Right renal pelvis (tissue), 4 donors: ENCODE measurements at regions not wholly inside any gene's neighbourhood (a gene's known extent, or its start where the extent isn't known, plus 50 kb on each side); places are given as distances from the start of the nearest gene placed in this dataset.

Source experiments
- DNase-seq, 4 donors: peaks; one replicate each; pipeline ENCODE4 v3.0.0-alpha.2; 2013; ENCODE audit warnings: low read depth in 4 of 4, low spot score in 3 of 4, missing footprints in 1 of 4

- no peak for DNase-seq
Measured at GRCh38 chr4:45985038-45985437, 138.8 kb downstream of the GABRG1 start.

- DNase-seq: no peak
Measured at GRCh38 chr4:45971108-45971507, 152.7 kb downstream of the GABRG1 start.

GRCh38 chr4:45957353-45957752 is 166.5 kb downstream of the GABRG1 start:
- no peak for DNase-seq

GRCh38 chr4:45954276-45954675 is 169.6 kb downstream of the GABRG1 start:
- DNase-seq: no peak

GRCh38 chr4:45951153-45951552 is 172.7 kb downstream of the GABRG1 start:
- DNase-seq: no peak

- peak in 1 of 4 donors; percentile 2 for DNase-seq
Measured at GRCh38 chr4:45946699-45947098, 177.2 kb downstream of the GABRG1 start.

- DNase-seq: no peak
Measured at GRCh38 chr4:45944000-45944399, 179.9 kb downstream of the GABRG1 start.

- no peak for DNase-seq
Measured at GRCh38 chr4:45939056-45939455, 184.8 kb downstream of the GABRG1 start.

- no peak for DNase-seq
Measured at GRCh38 chr4:45931154-45931553, 192.7 kb downstream of the GABRG1 start.

- no peak for DNase-seq
Measured at GRCh38 chr4:45927641-45928040, 196.2 kb downstream of the GABRG1 start.

- no peak for DNase-seq
Measured at GRCh38 chr4:45925809-45926208, 198.0 kb downstream of the GABRG1 start.

- no peak for DNase-seq
Measured at GRCh38 chr4:45920861-45921260, 203.0 kb downstream of the GABRG1 start.

GRCh38 chr4:45910511-45910910 is 213.3 kb downstream of the GABRG1 start:
- no peak for DNase-seq

- no peak for DNase-seq
Measured at GRCh38 chr4:45897946-45898585, 225.8 kb downstream of the GABRG1 start.

- no peak for DNase-seq
Measured at GRCh38 chr4:45883421-45883820, 240.4 kb downstream of the GABRG1 start.

GRCh38 chr4:45876235-45876890 is 247.5 kb downstream of the GABRG1 start:
- DNase-seq: no peak

- no peak for DNase-seq
Measured at GRCh38 chr4:45869184-45869583, 254.7 kb downstream of the GABRG1 start.

GRCh38 chr4:45865781-45866180 is 258.1 kb downstream of the GABRG1 start:
- no peak for DNase-seq

GRCh38 chr4:45855857-45856256 is 268.0 kb downstream of the GABRG1 start:
- DNase-seq: no peak

GRCh38 chr4:45846016-45846415 is 277.8 kb downstream of the GABRG1 start:
- DNase-seq: no peak

GRCh38 chr4:45841791-45842190 is 282.1 kb downstream of the GABRG1 start:
- DNase-seq: no peak

GRCh38 chr4:45831692-45832091 is 292.2 kb downstream of the GABRG1 start:
- DNase-seq: no peak

- DNase-seq: no peak
Measured at GRCh38 chr4:45803994-45804393, 319.9 kb downstream of the GABRG1 start.
